BLaER1 (cell line): ENCODE measurements at regions not wholly inside any gene's neighbourhood (a gene's known extent, or its start where the extent isn't known, plus 50 kb on each side); places are given as distances from the start of the nearest gene placed in this dataset.

Source experiments
- H3K27ac ChIP-seq: shearing (Covaris generic); formaldehyde crosslinking; 2 replicates; pipeline ENCODE4 v1.8.1; 2022
- H3K27me3 ChIP-seq: shearing (Covaris generic); formaldehyde crosslinking; 2 replicates; pipeline ENCODE4 v1.8.1; 2022
- H3K36me3 ChIP-seq: shearing (Covaris generic); formaldehyde crosslinking; 2 replicates; pipeline ENCODE4 v1.8.1; 2022
- H3K4me1 ChIP-seq: shearing (Covaris generic); formaldehyde crosslinking; 2 replicates; pipeline ENCODE4 v1.8.1; 2022
- H3K4me2 ChIP-seq: shearing (Covaris generic); formaldehyde crosslinking; 2 replicates; pipeline ENCODE4 v1.8.1; 2022
- H3K4me3 ChIP-seq: shearing (Covaris generic); formaldehyde crosslinking; 2 replicates; pipeline ENCODE4 v1.8.1; 2022
- H3K9ac ChIP-seq: shearing (Covaris generic); formaldehyde crosslinking; 2 replicates; pipeline ENCODE4 v1.8.1; 2022
- H3K9me3 ChIP-seq: shearing (Covaris generic); formaldehyde crosslinking; 2 replicates; pipeline ENCODE4 v1.8.1; 2022
- H4K20me1 ChIP-seq: shearing (Covaris generic); formaldehyde crosslinking; 2 replicates; pipeline ENCODE4 v1.8.1; 2022
- Cebpa-rat ChIP-seq: shearing (Covaris generic); IDR thresholded peaks from 2 replicates; pipeline ENCODE4 v1.8.1; 2022

GRCh38 chr10:78808736-78809367, 259.9 kb upstream of the ZMIZ1 start:
- Histone ChIP-seq H3K27ac (no peak overlapping the region), H3K36me3 (no peaks in the 10 kb centered on the region), H4K20me1 (no peaks in the 10 kb centered on the region), H3K4me2 (no peak overlapping the region), H3K4me1 (no peaks in the 10 kb centered on the region), H3K4me3 (no peak overlapping the region), H3K9ac (no peak overlapping the region), H3K9me3 (no peaks in the 10 kb centered on the region), H3K27me3 (no peaks in the 10 kb centered on the region)
- no peak for TF ChIP-seq Cebpa-rat

GRCh38 chr10:78811174-78811573, 257.6 kb upstream of the ZMIZ1 start:
- Histone ChIP-seq H3K27me3 (no peaks in the 10 kb centered on the region), H3K4me1 (no peaks in the 10 kb centered on the region), H3K36me3 (no peaks in the 10 kb centered on the region), H3K4me2 (no peak overlapping the region), H3K9me3 (no peaks in the 10 kb centered on the region), H4K20me1 (no peaks in the 10 kb centered on the region), H3K9ac (no peak overlapping the region), H3K27ac (no peak overlapping the region), H3K4me3 (no peak overlapping the region)
- no peak for TF ChIP-seq Cebpa-rat

GRCh38 chr10:78812571-78813318, 256.0 kb upstream of the ZMIZ1 start:
- no peak overlapping the region for H3K9ac ChIP-seq
- no peak overlapping the region for H3K4me2 ChIP-seq
- H3K9me3 ChIP-seq, result no peaks in the 10 kb centered on the region
- H3K4me1 ChIP-seq, result no peaks in the 10 kb centered on the region
- H3K27me3 ChIP-seq, result no peaks in the 10 kb centered on the region
- H3K4me3 ChIP-seq, result no peak overlapping the region
- no peak overlapping the region for H3K27ac ChIP-seq
- H4K20me1 ChIP-seq, result no peaks in the 10 kb centered on the region
- no peaks in the 10 kb centered on the region for H3K36me3 ChIP-seq
- TF ChIP-seq Cebpa-rat, result no peak

- no peak overlapping the region for H3K4me3 ChIP-seq
- no peaks in the 10 kb centered on the region for H3K27me3 ChIP-seq
- no peaks in the 10 kb centered on the region for H3K36me3 ChIP-seq
- no peak overlapping the region for H3K9ac ChIP-seq
- no peak for TF ChIP-seq Cebpa-rat
- no peaks in the 10 kb centered on the region for H4K20me1 ChIP-seq
- no peak overlapping the region for H3K4me2 ChIP-seq
- H3K4me1 ChIP-seq, result no peaks in the 10 kb centered on the region
- H3K27ac ChIP-seq, result no peak overlapping the region
- no peaks in the 10 kb centered on the region for H3K9me3 ChIP-seq
Measured at GRCh38 chr10:78813526-78813925, 255.2 kb upstream of the ZMIZ1 start.

- no peaks in the 10 kb centered on the region for H4K20me1 ChIP-seq
- H3K36me3 ChIP-seq, result no peaks in the 10 kb centered on the region
- H3K4me3 ChIP-seq, result no peak overlapping the region
- H3K4me2 ChIP-seq, result no peak overlapping the region
- H3K4me1 ChIP-seq, result no peaks in the 10 kb centered on the region
- no peaks in the 10 kb centered on the region for H3K9me3 ChIP-seq
- no peak overlapping the region for H3K27ac ChIP-seq
- H3K27me3 ChIP-seq, result no peaks in the 10 kb centered on the region
- no peak for TF ChIP-seq Cebpa-rat
- H3K9ac ChIP-seq, result no peak overlapping the region
Measured at GRCh38 chr10:78813998-78814399, 254.8 kb upstream of the ZMIZ1 start.

GRCh38 chr10:78814407-78814806, 254.4 kb upstream of the ZMIZ1 start:
- H3K4me3 ChIP-seq, result no peak overlapping the region
- no peaks in the 10 kb centered on the region for H3K4me1 ChIP-seq
- H3K4me2 ChIP-seq, result no peak overlapping the region
- H3K9me3 ChIP-seq, result no peaks in the 10 kb centered on the region
- no peaks in the 10 kb centered on the region for H3K27me3 ChIP-seq
- H3K27ac ChIP-seq, result no peak overlapping the region
- no peak overlapping the region for H3K9ac ChIP-seq
- no peaks in the 10 kb centered on the region for H4K20me1 ChIP-seq
- H3K36me3 ChIP-seq, result no peaks in the 10 kb centered on the region
- no peak for TF ChIP-seq Cebpa-rat

- Histone ChIP-seq H3K4me1 (no peaks in the 10 kb centered on the region), H3K9me3 (no peaks in the 10 kb centered on the region), H3K27me3 (no peaks in the 10 kb centered on the region), H3K4me2 (no peak overlapping the region), H4K20me1 (no peaks in the 10 kb centered on the region), H3K4me3 (no peak overlapping the region), H3K36me3 (no peaks in the 10 kb centered on the region), H3K9ac (no peak overlapping the region), H3K27ac (no peak overlapping the region)
- TF ChIP-seq Cebpa-rat, result no peak
Measured at GRCh38 chr10:78815702-78816334, 252.9 kb upstream of the ZMIZ1 start.

GRCh38 chr10:78817361-78817760, 251.4 kb upstream of the ZMIZ1 start:
- Histone ChIP-seq H4K20me1 (no peaks in the 10 kb centered on the region), H3K4me3 (no peak overlapping the region), H3K36me3 (no peaks in the 10 kb centered on the region), H3K9me3 (no peaks in the 10 kb centered on the region), H3K4me2 (no peak overlapping the region), H3K27ac (no peak overlapping the region), H3K4me1 (no peaks in the 10 kb centered on the region), H3K27me3 (no peaks in the 10 kb centered on the region), H3K9ac (no peak overlapping the region)
- TF ChIP-seq Cebpa-rat, result no peak

- H4K20me1 ChIP-seq, result no peaks in the 10 kb centered on the region
- no peaks in the 10 kb centered on the region for H3K9me3 ChIP-seq
- H3K36me3 ChIP-seq, result no peaks in the 10 kb centered on the region
- no peak for TF ChIP-seq Cebpa-rat
- no peaks in the 10 kb centered on the region for H3K27me3 ChIP-seq
- no peak overlapping the region for H3K4me3 ChIP-seq
- no peaks in the 10 kb centered on the region for H3K4me1 ChIP-seq
- H3K9ac ChIP-seq, result no peak overlapping the region
- H3K27ac ChIP-seq, result no peak overlapping the region
- no peak overlapping the region for H3K4me2 ChIP-seq
Measured at GRCh38 chr10:78817804-78818203, 251.0 kb upstream of the ZMIZ1 start.

GRCh38 chr10:78819361-78820006, 249.3 kb upstream of the ZMIZ1 start:
- H3K36me3 ChIP-seq, result no peaks in the 10 kb centered on the region
- no peak overlapping the region for H3K9ac ChIP-seq
- H3K27ac ChIP-seq, result no peak overlapping the region
- no peak for TF ChIP-seq Cebpa-rat
- no peaks in the 10 kb centered on the region for H3K27me3 ChIP-seq
- no peaks in the 10 kb centered on the region for H3K4me1 ChIP-seq
- H3K4me3 ChIP-seq, result no peak overlapping the region
- no peaks in the 10 kb centered on the region for H4K20me1 ChIP-seq
- H3K4me2 ChIP-seq, result no peak overlapping the region
- no peaks in the 10 kb centered on the region for H3K9me3 ChIP-seq
